GM21367 (cell line): ENCODE measurements at regions not wholly inside any gene's neighbourhood (a gene's known extent, or its start where the extent isn't known, plus 50 kb on each side); places are given as distances from the start of the nearest gene placed in this dataset.
"Not testable (repeated sequence)": the region's sequence is repeated elsewhere in the genome, so short reads cannot be mapped to it uniquely, and the experiment has no call there.

Experiments used
- ATAC-seq: cut with Tn5 transposase; IDR thresholded peaks from one replicate; pipeline ENCODE4 v1.9.1; 2021; ENCODE audit not compliant: unreplicated experiment

DNA sequence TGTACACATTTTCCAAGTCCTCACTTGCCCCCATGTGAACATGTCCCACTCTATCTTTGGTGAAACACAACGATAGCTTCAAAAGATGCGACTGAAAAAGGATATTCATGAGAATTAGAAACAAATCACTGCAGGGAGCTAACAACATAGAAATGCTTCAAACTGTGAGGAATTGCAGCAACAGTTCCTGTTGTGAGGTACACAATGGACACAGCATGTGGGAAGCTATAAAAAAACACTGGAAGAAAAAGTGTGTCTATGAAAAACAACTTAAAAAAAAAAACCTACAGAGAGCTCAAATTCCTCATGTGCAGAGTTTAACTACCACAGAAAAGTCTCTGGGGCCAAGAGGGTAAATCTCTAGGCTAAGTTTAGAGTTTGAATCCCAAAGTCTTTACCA, 51.6 kb upstream of the BLTP1 start:
- no peak for ATAC-seq

DNA sequence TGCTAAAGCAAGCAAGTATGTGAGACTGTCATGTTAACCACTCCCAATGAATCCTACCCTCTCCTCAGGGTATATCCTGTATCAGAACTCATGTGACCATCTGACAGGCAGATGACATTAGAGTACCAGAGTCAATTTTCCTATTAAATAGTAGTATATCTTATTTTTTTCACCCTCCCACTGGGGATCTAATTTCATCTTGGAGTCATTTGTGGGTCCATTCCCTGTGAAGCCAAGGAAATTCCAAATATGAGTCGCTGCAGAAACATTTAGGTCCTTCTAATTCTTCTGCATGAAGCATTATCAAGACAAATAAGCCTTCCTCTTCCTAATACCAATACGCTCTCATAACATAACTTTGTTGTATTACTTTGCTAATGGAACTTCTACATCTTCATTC, 52.2 kb upstream of the BLTP1 start:
- no peak for ATAC-seq

DNA sequence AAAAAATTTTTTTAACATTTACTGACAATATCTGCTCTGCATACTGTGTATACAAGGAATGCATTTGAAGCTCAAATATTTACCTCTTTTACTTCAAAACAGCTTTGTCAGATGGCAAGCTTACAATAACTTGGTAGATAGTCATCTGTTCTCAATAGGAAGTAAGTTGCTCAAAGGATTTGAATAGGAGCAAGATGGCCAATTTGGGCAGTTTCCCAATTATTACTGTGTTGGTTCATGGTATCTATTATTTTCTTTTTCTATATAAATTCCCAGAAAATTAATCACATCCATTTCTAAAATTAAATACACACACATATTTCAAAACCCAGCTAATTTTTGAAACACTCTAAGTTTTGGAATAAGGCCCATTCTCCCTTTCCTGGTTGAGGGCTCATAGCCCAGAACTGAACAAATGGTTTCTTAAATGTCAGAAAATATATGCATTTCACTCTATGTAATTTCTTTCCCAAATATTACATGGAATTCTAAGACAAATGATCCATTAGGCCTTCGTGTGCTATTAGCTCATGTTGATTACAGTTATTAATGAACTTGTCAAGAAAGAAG, 60.2 kb upstream of the BLTP1 start:
- no peak for ATAC-seq

DNA sequence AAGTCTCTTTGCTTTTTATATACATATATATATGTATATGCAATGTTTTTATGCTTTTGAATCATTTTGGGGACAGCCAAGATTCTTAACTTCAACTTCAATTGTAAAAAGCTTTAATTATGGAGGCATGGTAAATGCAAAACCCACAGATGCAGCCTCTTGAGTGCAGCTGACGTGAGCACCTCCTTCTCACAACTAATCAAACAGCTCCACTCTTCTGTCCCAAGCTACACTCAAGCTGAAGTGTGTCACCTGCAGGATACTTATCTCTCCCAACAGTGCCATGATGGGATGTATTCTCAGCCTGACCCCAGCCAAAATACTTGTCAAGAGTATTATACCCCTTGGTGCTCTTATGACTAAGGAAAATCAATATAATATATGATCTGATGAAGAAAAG, 60.7 kb upstream of the BLTP1 start:
- ATAC-seq: no peak

DNA sequence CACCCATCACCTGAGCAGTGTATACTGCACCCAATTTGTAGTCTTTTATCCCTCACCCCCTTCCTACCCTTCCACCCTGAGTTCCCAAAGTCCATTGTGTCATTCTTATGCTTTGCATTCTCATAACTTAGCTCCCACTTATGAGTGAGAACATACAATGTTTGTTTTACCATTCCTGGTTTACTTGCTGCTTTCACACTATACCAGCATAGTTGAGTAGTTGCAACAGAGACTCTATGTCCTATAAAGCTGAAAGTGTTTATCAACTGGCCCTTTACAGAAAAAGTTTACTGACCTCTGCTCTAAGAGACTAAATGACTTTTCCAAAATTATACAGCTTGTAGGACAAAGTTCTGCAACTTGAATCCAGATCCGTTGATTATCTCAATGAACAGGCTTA, 61.1 kb upstream of the BLTP1 start:
- no peak for ATAC-seq

DNA sequence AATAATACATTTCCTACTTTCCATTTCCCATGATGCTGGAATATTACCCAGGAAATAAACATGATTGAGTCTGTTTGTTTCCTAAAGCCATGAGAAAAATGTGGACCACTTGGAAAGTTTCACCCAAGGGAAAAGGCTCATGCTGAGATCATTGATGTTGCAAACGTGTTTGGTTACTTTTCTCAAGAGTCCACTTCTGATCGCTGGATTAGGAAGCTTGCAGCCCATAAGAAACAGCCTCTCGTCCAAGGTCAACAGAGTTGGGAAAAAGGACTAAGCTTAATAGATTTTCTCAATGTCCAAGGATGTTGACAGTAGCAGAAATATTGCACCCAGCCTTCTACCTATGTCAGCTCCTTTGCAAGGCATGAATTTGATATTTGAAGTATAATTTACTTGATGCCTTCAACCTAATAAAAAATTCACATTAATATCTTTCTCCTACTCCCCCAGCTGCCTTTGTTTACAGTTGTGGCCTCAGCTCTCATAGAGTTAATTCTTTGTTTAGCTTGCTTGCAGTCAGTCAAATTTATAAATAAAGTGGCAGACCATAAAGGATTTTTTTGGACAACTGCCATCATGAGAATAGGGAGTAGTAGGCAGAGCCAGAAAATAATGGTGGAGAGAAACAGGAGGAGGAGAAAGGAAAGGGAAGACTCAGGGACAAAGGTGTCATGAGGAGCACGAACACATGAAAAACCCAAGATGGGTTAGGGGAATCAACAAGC, 65.6 kb upstream of the BLTP1 start:
- no peak for ATAC-seq

DNA sequence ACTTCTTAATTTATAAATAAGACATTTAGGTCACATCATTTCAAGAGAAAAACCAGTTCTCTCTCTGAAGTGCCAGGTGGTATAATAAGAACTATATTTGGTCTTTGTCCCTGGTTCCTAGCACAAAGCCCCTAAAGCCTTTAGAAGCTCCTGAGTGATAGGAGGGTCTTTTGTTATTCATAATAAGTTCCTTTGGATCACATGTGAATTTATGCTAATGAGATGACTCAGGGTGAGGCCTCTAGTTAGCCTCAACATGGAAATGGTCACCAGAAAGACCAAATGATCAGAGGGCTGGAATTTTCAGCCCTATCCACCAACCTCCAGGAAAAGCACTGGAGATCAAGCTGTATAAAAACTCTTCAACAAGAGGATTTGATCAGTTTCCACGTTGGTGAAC, 68.1 kb upstream of the BLTP1 start:
- ATAC-seq: no peak

DNA sequence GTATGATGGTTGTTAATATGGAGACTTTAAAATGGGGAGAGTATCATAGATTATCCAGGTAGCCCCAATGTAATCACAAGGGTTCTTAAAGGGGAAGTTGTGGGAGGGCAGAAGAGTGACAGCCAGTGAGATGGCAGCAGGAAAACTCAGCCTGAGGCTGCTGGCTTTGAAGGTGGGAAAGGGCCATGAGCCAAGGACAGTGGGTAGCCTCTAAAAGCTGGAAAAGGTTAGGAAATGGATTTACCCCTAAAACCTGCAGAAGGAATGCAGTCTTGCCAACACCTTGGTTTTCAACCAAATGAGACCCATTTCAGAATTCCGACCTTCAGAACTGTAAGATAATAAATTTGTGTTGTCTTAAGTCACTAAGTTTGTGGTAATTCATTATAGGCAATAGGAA, 68.8 kb upstream of the BLTP1 start:
- no peak for ATAC-seq

DNA sequence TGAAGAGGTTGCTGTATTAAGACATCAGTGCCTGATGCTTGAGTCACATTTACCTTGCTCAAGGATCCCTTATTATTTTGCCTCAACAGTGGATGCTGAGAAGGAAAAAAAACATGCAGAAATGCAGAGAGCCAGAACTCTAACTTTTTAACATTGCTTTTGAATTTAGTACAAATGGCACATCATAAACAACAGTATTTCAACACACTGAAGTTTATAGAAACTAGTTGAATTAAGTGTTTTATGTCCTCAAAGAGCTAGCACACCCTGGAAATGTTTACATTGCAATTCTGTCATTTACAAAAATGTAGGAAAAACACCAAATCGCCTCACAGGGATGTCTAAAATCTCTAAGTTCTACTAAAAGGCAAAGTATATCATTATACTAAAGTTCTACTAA, 69.5 kb upstream of the BLTP1 start:
- ATAC-seq: no peak

DNA sequence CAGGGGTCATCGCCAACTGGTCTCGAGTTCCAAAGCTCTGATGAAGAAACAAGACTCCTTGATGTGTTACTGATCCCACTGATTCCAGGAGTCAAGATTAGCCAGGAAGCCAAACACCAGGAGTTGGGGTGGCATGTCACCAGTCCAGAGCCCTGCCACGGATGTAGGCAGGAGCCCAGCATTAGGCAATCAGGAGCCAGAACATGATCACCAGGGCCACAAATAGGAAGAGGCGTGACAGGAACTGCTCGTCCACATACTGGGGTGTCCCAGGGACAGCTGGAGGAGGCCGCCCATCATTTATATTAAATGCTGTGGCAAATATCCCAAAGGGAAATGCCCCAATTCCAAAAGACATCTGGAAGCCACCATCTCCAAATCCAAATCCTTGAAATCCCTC, 74.5 kb upstream of the BLTP1 start:
- ATAC-seq: not testable (repeated sequence)

DNA sequence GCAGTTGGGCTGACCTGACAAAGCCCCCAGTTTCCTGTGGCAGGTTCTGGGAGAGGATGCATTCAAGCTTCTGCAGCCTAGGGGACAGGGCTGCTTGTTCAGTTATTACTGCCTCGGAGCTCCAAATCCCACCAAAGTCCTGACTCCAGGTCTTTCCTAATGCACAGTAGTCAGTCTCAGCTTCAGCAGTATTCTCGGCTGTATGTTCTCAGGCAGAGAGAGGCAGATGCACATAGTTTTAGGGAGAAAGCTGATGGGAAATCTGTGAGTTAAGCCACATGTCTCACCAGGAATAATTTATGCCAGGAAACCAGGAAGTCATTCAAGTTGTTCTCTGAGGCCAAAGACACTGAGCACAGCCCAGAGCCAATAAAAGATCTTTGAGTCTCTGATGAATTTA, 75.3 kb upstream of the BLTP1 start:
- not testable (repeated sequence) for ATAC-seq

DNA sequence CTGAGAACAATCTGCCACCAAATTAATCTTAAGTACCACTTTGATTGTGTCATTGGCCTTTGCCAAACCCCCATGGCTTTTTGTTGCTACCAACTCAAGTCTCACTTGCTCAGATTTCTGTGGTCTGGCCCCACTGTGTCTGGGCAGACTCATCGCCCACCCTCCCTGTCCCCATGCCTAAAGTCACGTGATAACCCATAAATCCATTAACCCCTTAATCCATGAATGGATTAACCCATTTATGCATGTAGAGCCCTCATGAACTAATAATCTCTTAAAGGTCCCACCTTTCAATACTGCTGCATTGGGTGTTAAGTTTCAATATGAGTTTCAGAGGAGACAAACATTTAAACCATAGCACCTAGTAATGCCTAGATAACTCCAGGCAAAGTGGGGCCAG, 78.5 kb upstream of the BLTP1 start:
- ATAC-seq: no peak

DNA sequence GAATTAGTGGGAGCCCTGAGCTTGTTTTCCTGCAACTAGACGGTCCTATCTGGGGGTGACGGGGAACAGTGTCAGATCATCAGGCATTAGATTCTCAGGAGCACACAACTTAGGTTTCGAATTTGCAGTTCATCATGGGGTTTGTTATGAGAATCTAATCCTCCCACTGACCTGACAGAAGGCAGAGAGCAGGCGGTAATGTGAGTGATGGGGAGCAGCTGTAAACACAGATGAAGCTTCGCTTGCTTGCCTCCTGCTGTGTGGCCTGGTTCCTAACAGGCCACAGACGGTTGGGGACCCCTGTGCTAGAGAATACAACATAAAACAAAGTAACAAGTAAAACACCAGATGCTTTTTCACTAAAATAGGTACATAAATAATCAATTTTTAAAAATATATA, 86.2 kb upstream of the BLTP1 start:
- ATAC-seq: no peak

DNA sequence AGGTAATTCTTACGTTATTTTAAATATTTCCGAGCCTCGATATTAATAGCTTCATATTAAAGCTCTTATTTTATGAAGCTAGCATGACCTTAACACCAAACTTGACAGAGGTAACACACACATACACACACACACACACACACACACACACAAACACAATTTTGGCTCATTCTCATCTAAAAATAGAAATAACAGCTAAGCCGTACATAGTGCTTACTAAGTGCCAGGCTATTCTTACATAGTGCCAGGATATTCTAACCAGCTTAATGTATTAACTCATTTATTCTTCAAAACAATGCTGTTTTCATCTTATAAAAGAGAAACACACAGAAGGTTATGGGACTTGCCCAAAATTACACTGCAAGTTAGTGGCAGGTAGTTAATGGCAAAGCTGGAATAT, 87.0 kb upstream of the BLTP1 start:
- ATAC-seq: no peak

DNA sequence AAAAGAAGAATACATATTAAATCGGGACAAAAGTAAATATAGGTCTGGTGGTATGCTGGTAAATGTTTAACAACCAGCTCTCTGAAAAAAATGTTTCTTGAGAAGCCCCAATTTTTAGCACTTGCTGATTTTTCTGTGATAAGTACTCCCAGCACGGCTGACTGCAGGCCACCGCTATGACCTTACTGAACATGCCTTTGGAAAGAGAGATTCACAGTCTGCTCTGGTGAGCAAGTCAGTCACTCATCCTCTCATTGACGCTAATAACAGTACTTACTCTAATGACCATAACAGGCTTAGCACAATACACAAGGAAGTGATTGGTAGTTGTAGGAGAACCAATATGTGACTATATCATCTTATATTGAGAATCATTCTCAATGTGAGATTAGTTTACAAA, 98.9 kb upstream of the BLTP1 start:
- no peak for ATAC-seq

DNA sequence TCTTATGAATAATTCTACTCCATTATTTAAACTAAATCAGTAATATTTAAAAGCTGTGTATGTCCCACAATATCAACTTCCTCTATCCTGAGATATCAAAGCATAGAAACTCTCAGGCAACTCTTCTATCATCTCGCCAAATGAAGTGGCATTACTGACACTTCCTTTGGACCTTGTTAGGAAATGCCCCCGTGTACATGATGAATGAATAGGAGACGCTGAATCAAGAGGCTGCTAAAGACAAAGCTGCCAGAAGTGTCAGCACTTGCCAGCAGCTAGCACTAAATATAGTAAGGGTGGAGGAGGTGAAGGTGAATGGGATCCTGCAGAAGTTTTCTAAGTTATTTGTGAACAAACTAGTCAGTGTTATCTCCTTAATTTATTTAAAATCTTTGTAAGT, 99.5 kb upstream of the BLTP1 start:
- ATAC-seq: no peak

DNA sequence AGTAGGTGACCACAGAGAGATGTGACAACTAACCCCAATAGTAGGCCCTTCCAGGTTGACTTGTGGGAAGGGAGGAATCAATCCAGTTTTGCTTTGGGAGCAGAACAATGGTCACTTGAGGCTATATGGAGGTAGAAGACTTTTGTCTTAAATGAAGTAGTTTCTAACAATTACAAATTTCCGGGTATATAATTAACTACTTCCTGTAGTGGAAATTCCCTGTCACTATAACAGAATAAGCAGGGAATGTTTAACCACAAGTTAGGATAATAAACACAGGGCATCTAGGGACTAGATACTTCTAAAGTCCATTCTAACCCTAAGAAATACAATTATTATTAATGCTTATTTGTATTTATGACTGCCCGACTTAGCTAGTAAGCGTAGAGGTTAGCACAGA, 99.0 kb upstream of the TRPC3 start:
- ATAC-seq: no peak

DNA sequence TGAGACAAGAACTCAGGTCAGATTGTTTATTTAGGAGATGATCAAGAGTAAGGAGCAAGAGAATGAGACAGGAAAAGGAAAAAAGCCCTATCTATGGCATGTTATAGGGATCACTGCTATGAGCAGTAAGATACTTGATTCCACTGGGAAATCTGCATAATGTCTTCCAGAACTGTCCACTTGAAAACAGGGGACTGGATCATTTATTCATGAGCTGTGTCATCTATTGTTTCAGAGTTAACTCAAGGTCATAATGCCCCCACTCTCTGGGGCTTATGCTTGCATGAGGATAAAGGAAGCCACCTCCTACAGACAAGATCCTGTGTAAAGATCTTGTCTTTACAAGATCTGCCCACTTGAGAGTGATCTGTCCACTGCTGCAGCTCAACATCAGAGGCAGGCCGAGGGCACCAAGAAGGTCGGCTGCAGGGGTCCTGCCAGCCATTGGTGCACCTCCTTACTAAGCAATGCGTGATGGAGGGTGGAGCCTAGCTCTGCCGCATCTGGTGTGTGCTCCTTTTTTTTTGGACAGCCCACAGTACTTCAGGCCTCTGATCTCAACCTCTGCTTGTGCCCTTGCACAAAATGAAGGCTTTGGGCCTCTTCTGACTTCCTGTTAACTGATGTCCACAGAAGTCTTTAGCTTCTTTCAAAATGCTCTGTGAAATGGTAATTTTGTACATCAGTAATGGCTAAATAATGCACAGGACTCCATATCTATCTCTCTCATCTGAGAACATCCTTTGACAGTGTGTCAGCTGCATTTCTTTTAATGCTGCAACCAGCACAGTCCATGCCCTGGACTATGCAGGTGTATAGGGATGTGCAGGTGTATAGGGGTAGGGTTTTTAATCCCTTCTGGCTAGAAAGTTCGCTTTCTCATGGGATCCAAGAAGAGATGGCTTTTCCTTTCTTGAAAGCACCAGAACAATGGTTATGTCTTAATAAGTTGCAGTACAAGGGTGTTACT, 95.9 kb upstream of the TRPC3 start:
- ATAC-seq: no peak

DNA sequence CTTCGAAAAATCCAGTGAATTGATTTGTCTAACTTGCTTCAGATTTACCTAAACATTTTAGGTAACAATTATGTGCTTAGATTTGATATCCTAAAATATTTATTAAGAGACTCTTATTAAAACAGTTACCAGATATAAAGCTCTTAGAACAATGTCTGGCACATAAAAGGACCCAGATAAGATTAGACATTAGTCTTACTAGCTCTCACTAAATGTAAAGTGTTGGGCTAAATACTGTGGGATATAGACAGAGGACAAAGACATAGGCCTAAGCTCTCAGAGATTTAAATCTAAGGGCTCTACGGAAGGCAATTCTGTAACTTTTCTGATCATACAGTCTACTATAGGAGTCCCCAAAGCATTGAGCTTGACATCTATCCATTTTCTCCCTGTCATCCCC, 94.4 kb upstream of the TRPC3 start:
- no peak for ATAC-seq

DNA sequence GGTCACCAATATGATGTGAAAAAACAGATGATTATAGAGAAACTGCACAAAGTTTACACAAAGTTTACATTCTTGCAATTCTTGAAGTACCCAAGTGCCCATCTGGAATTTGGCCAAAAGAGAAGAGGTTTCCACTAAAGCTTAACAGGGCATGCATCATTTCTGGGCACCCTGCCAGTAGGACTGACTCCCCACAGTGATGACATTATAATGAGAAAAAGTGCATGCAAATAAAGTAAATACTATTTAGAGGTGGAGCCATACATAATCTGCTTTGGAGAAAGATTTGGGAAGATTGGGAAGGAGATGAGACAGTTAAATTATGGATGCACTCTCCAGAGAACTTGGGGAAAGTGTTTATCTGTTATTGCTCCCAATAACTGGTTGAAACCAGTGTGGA, 93.7 kb upstream of the TRPC3 start:
- ATAC-seq: no peak

DNA sequence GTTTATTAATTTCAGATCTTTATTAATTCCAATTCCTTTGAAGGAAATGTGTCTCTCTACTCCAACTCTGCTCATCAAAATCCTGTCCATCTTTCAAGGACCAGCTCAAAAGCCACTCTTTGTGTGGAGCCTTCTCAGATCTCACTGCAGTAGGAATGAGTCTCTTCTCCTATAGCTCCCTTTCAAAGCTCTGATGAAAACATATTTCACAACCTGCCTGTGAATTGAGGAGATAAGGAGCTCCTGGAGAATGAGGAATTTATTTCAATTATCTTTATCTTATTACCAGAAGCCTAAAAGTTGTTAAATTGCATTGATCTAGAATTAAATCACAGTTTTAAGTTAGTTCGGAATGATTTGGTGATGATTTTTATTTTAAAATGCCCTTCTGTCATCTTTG, 92.6 kb upstream of the TRPC3 start:
- ATAC-seq: no peak

DNA sequence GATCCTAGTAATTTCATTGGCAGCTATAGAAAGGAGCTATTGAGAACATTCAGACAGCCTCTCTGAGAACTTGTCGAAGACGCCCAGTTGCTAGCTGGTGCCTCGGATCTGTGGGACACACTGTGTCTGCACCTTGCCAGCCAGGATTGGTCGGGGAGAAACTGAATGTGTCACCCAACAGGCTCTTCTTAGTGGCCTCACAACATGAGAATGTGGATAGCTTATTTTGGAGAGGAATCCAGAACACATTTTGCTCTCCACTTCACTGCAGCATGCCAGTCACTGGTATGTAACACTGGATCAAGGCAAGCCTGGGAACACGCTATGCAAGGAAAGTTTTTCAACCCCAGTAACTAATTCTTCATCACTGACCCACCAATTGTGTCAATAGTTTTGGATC, 89.5 kb upstream of the TRPC3 start:
- ATAC-seq: no peak
